Spleen (tissue), 11 donors: ENCODE measurements at regions not wholly inside any gene's neighbourhood (a gene's known extent, or its start where the extent isn't known, plus 50 kb on each side); places are given as distances from the start of the nearest gene placed in this dataset.

ENCODE experiments used
- DNase-seq: peaks from one replicate; pipeline ENCODE4 v3.0.0-alpha.2; 2020
- H3K27ac ChIP-seq, 8 donors: fragments of 200-600 bp; sonication (generic) in 7 of 8; 1 replicate in 4 of 8; 2 replicates in 4 of 8; pipeline versions ENCODE4 v1.5.0 to v1.8.0; 2016 to 2021; ENCODE audit warnings: inconsistent platforms in 4 of 8, mild to moderate bottlenecking in 4 of 8, moderate library complexity in 1 of 8
- H3K27me3 ChIP-seq, 7 donors: fragments of 200-600 bp; sonication (generic) in 6 of 7; replicated peaks in 1 of 7; 1 replicate in 4 of 7; 2 replicates in 3 of 7; pipeline versions ENCODE4 v1.5.0 to v1.8.0; 2016 to 2021; ENCODE audit warnings: inconsistent platforms in 3 of 7, mild to moderate bottlenecking in 1 of 7
- H3K36me3 ChIP-seq, 6 donors: fragments of 200-600 bp; sonication (generic) in 5 of 6; 1 replicate in 4 of 6; 2 replicates in 2 of 6; pipeline versions ENCODE4 v1.5.0 to v1.8.0; 2016 to 2021; ENCODE audit warnings: inconsistent platforms in 2 of 6
- H3K4me1 ChIP-seq, 6 donors: fragments of 200-600 bp; sonication (generic) in 5 of 6; 1 replicate in 3 of 6; 2 replicates in 3 of 6; pipeline versions ENCODE4 v1.5.0 to v1.8.0; 2016 to 2021; ENCODE audit warnings: inconsistent platforms in 3 of 6
- H3K4me3 ChIP-seq, 8 donors: fragments of 200-600 bp; sonication (generic) in 7 of 8; 1 replicate in 4 of 8; 2 replicates in 4 of 8; pipeline versions ENCODE4 v1.5.0 to v1.8.0; 2016 to 2021; ENCODE audit warnings: inconsistent platforms in 4 of 8, mild to moderate bottlenecking in 4 of 8, moderate library complexity in 2 of 8
- H3K9me3 ChIP-seq, 8 donors: fragments of 200-600 bp; sonication (generic) in 7 of 8; 1 replicate in 4 of 8; 2 replicates in 4 of 8; pipeline versions ENCODE4 v1.5.0 to v1.8.0; 2016 to 2021; ENCODE audit warnings: inconsistent platforms in 4 of 8
- CTCF ChIP-seq, 11 experiments: fragments of 200-600 bp in 7 of 11; fragments of 450-650 bp in 4 of 11; sonication (generic) in 4 of 11; IDR thresholded peaks in 8 of 11; conservative IDR thresholded peaks in 3 of 11; 1 replicate in 7 of 11; 2 replicates in 4 of 11; pipeline versions ENCODE4 v1.4.0 to v1.8.0; 2016 to 2021; ENCODE audit warnings: antibody characterized with exemption in 11 of 11, inconsistent platforms in 4 of 11, mild to moderate bottlenecking in 1 of 11
- POLR2A ChIP-seq, 3 donors: fragments of 450-650 bp; IDR thresholded peaks; one replicate each; pipeline ENCODE4 v1.5.1; 2017; ENCODE audit warnings: antibody characterized with exemption in 3 of 3, mild to moderate bottlenecking in 1 of 3
- POLR2AphosphoS5 ChIP-seq, 3 donors: sonication (generic); formaldehyde crosslinking; IDR thresholded peaks; one replicate each; pipeline ENCODE4 v1.5.1; 2017; ENCODE audit warnings: antibody characterized with exemption in 3 of 3
- WGBS, 5 donors: extraction: QIAGEN DNeasy Blood & Tissue Kit in 3 of 5; methylation state at CpG; one replicate each; pipeline versions ENCODE4 v1.1.5 to v1.1.7; 2013 to 2018; 5-methylcytosine and 5-hydroxymethylcytosine counted together
- intact Hi-C: fragments of 100-400 bp; cut with DNase I; formaldehyde crosslinking; loops from one replicate; pipeline ENCODE4 v1.15.0; 2023; ENCODE audit warnings: low total_unique reads
- donor health status: healthy with polysubstance abuse.
- donor health status: DM: no; HTN: no; CAD: no; lungs with moderate emphysema.
- donor health status: DM: no; HTN: no; CAD: no.
- donor health status: Bipolar disorder and iron deficiency.
- donor health status: healthy.
- donor health status: DM: no; HTN: no; CAD: no.
- donor health status: DM: yes; HTN: yes; CAD: no.

GRCh38 chr7:53458636-53459035 is 423.2 kb downstream of the POM121L12 start:
- no peak overlapping the region for H3K27ac ChIP-seq
- peaks cover 0 to 14% (median 4%) of the 10 kb centered on the region in 8 donors for H3K9me3 ChIP-seq
- no peak for TF ChIP-seq POLR2A (IDR thresholded peaks at IDR 0.05)
- TF ChIP-seq POLR2AphosphoS5 (IDR thresholded peaks at IDR 0.05) = no peak
- TF ChIP-seq CTCF (IDR thresholded peaks at IDR 0.05 in 8 of 11, conservative IDR thresholded peaks at IDR 0.05 in 3 of 11) = no peak
- no peaks in the 10 kb centered on the region for H3K4me1 ChIP-seq
- no peaks in the 10 kb centered on the region for H3K36me3 ChIP-seq
- no peaks in the 10 kb centered on the region for H3K27me3 ChIP-seq
- no peak for DNase-seq
- intact Hi-C loops = no loop called here
- WGBS, 5 donors = 91 to 96% (median 93%) methylated on average over 3 of the region's 3 CpGs
- H3K4me3 ChIP-seq = no peak overlapping the region

GRCh38 chr7:53466371-53466770 is 430.9 kb downstream of the POM121L12 start:
- H3K9me3 ChIP-seq = peaks cover 0 to 39% (median 14%) of the 10 kb centered on the region in 8 donors
- no peaks in the 10 kb centered on the region for H3K36me3 ChIP-seq
- H3K4me1 ChIP-seq = no peaks in the 10 kb centered on the region
- WGBS, 5 donors = 58 to 73% (median 68%) methylated on average over 2 of the region's 2 CpGs
- H3K27me3 ChIP-seq = no peaks in the 10 kb centered on the region
- no peak for DNase-seq
- H3K4me3 ChIP-seq = no peak overlapping the region
- no peak overlapping the region for H3K27ac ChIP-seq
- intact Hi-C loops = no loop called here
- TF ChIP-seq POLR2AphosphoS5 (IDR thresholded peaks at IDR 0.05) (no peak), CTCF (IDR thresholded peaks at IDR 0.05 in 8 of 11, conservative IDR thresholded peaks at IDR 0.05 in 3 of 11) (no peak), POLR2A (IDR thresholded peaks at IDR 0.05) (no peak)

DNA sequence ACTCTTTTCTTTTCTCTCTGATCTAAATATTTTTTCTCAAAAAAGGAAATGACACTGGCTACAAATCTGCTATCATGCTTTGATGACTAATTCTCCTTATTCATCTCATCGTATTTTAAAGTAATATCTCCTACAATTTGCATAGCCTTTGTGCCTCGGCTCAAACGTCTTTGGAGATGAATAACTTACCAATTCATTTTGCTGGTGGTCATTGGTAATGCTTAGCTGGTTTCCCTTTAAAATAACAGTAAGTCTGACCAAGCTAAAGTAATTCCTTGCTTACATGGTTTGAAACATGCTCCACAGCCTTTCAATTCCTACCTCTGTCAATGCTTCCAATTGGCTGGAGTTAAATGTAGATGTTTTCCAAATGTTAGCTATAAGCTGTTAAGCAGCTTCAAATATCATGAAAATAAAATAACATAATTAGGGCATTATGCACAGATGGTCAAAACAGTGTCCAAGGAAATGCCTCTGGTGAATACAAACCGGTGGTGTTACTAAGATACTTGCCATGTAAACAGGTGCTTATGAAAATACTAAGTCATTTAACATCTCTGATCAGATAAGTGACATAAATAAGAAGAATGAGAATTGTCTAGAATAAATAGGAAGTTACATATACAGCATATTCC is 435.0 kb downstream of the POM121L12 start:
- no peaks in the 10 kb centered on the region for H3K4me1 ChIP-seq
- intact Hi-C loops = no loop called here
- DNase-seq = no peak
- H3K27ac ChIP-seq = no peak overlapping the region
- H3K9me3 ChIP-seq = peaks cover 0 to 36% (median 13%) of the 10 kb centered on the region in 8 donors
- no peaks in the 10 kb centered on the region for H3K27me3 ChIP-seq
- no peak overlapping the region for H3K4me3 ChIP-seq
- no peak for TF ChIP-seq POLR2AphosphoS5 (IDR thresholded peaks at IDR 0.05)
- no peak for TF ChIP-seq CTCF (IDR thresholded peaks at IDR 0.05 in 8 of 11, conservative IDR thresholded peaks at IDR 0.05 in 3 of 11)
- no peak for TF ChIP-seq POLR2A (IDR thresholded peaks at IDR 0.05)
- no peaks in the 10 kb centered on the region for H3K36me3 ChIP-seq
- WGBS, 5 donors = 67 to 80% (median 76%) methylated on average over 4 of the region's 4 CpGs

DNA sequence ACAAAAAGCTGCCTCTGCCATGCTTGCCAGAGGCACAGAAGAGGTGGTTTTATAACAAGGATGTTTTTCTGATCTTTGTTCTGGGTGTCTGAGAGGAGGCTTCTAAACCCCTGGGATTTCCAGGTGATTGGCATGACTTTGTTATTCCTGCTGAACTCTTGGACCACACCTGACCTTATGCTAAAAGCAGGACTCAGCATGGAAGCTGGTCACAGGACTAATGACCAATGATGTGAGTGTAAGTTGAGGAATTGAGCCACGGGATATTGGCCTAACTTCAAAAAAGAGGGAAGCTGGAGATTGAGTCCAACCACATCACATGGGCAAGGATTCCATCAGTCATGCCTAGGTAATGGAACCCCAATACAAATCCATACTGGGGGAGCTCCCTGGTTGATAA is 437.9 kb downstream of the POM121L12 start:
- no peak for DNase-seq
- Histone ChIP-seq H3K9me3 (peaks cover 0 to 35% (median 12%) of the 10 kb centered on the region in 8 donors), H3K4me1 (no peaks in the 10 kb centered on the region), H3K4me3 (no peak overlapping the region), H3K27ac (no peak overlapping the region), H3K27me3 (no peaks in the 10 kb centered on the region), H3K36me3 (no peaks in the 10 kb centered on the region)
- TF ChIP-seq POLR2AphosphoS5 (IDR thresholded peaks at IDR 0.05) = no peak
- TF ChIP-seq POLR2A (IDR thresholded peaks at IDR 0.05) = no peak
- TF ChIP-seq CTCF (IDR thresholded peaks at IDR 0.05 in 8 of 11, conservative IDR thresholded peaks at IDR 0.05 in 3 of 11) = no peak
- intact Hi-C loops = no loop called here
- 40 to 64% (median 54%) methylated on average over 1 of the region's 1 CpG for WGBS, 5 donors
